Adrenal gland (tissue), 5 donors: ENCODE measurements at regions not wholly inside any gene's neighbourhood (a gene's known extent, or its start where the extent isn't known, plus 50 kb on each side); places are given as distances from the start of the nearest gene placed in this dataset.

Experiments used
- CTCF ChIP-seq, 6 experiments: fragments of 450-650 bp in 4 of 6; fragments of 200-600 bp in 2 of 6; sonication (generic) in 1 of 6; IDR thresholded peaks; 1 replicate in 5 of 6; 2 replicates in 1 of 6; pipeline versions ENCODE4 v1.5.1 to v1.8.0; 2016 to 2021; ENCODE audit warnings: antibody characterized with exemption in 6 of 6, mild to moderate bottlenecking in 2 of 6, moderate library complexity in 1 of 6
- POLR2A ChIP-seq, 2 donors: fragments of 450-650 bp; IDR thresholded peaks; one replicate each; pipeline ENCODE4 v1.6.1; 2017; ENCODE audit warnings: antibody characterized with exemption in 2 of 2, mild to moderate bottlenecking in 2 of 2, moderate library complexity in 1 of 2
- donor health status: DM: no; HTN: no; CAD: no.

DNA sequence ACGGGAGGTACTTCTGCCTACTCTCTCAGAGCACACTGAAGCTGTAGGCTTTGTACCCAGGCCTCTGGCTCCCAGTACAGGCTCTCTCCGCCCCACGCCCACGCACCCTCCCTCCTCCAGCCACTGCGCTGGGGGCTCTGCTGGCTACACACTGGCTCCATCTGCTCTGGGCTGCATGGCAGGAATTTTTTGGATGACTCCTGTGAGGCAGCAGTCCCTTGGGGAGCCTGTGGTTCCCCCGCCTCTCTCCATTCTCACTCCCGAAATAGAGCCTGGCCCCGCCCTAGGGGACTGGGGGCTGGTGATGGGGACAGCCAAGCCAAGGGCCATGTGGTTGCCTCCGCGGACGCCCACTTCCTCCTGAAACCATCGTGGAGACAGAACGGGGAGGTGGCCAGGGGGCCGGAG lies 58.1 kb upstream of the ADRA2C start:
- TF ChIP-seq CTCF (IDR thresholded peaks at IDR 0.05) (no peak), POLR2A (IDR thresholded peaks at IDR 0.05) (peak in 1 of 2 donors; percentile 11)
